Astrocyte of the cerebellum (primary cell): ENCODE measurements at regions not wholly inside any gene's neighbourhood (a gene's known extent, or its start where the extent isn't known, plus 50 kb on each side); places are given as distances from the start of the nearest gene placed in this dataset.
A peak's percentile ranks its signal among the peaks of the same experiment; 100 is the strongest.

ENCODE experiments used
- DNase-seq: peaks from one replicate; pipeline ENCODE4 v3.0.0-alpha.2; 2011; ENCODE audit warnings: low read depth
- H3K4me3 ChIP-seq: 2 replicates; pipeline ENCODE4 v1.5.1; 2011; ENCODE audit warnings: mild to moderate bottlenecking, low read depth, low read length, moderate library complexity
- in situ Hi-C: cut with HindIII; loops from 2 replicates; pipeline ENCODE4 v1.10.0; 2017; ENCODE audit warnings: low sequenced_read_pairs
- TF ChIP-seq, protein P1 (sequence below): IDR thresholded peaks from 2 replicates; pipeline ENCODE4 v1.5.1; 2012; ENCODE audit warnings: low read length, low read depth, moderate library complexity, mild to moderate bottlenecking; ENCODE audit errors: missing control alignments

DNA sequence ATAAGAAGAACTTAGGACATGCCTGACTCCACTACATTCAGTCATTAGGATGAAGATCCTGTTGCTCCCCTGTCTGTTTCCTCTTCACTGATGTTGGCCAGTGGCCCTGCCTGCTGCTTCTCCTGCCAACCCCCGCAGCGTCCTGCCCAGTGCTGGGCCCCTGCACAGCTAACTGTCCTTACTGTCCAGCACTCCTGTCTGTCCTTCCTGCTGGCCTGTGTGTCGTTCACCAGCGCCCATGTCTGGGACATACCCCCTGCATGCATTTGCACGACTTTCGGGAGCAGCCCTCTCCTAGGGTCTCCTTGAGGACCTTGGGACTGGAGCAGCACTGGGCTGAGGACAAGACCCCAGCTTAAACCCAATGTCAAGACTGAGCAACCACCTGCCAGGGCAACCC, 547.6 kb downstream of the BNC2 start:
- no peak overlapping the region for H3K4me3 ChIP-seq
- DNase-seq, result no peak
- TF ChIP-seq, protein P1, sequence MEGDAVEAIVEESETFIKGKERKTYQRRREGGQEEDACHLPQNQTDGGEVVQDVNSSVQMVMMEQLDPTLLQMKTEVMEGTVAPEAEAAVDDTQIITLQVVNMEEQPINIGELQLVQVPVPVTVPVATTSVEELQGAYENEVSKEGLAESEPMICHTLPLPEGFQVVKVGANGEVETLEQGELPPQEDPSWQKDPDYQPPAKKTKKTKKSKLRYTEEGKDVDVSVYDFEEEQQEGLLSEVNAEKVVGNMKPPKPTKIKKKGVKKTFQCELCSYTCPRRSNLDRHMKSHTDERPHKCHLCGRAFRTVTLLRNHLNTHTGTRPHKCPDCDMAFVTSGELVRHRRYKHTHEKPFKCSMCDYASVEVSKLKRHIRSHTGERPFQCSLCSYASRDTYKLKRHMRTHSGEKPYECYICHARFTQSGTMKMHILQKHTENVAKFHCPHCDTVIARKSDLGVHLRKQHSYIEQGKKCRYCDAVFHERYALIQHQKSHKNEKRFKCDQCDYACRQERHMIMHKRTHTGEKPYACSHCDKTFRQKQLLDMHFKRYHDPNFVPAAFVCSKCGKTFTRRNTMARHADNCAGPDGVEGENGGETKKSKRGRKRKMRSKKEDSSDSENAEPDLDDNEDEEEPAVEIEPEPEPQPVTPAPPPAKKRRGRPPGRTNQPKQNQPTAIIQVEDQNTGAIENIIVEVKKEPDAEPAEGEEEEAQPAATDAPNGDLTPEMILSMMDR, result no peak
- in situ Hi-C loops, result loop anchor here (5.0 kb wide), 1 partner anchor 71 kb away; no protein-coding TSS in a partner anchor

DNA sequence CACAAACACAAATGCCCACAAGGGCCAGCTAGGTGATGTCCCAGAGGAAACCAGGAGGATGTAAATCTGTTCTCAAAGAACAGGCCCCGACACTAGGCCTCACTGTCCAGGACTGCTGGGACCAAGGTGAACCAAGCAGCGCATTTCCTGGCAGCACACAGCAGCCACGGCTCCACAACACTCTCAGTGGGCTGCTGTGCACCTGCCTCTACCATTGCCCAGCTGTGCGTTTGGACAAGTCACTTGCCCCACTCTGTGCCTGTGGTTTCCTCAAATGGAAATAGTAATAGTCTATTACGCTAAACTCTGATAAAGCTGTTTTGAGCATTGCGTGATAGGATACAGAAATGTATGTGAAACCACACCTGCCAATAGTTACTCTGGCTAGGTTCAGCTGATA, 544.5 kb downstream of the BNC2 start:
- no peak overlapping the region for H3K4me3 ChIP-seq
- TF ChIP-seq, protein P1, result no peak
- in situ Hi-C loops, result no loop called here
- DNase-seq, result no peak

- TF ChIP-seq, protein P1, result no peak
- no peak overlapping the region for H3K4me3 ChIP-seq
- in situ Hi-C loops, result no loop called here
- no peak for DNase-seq
Observed at GRCh38 chr9:16328349-16328748, 542.1 kb downstream of the BNC2 start.

DNA sequence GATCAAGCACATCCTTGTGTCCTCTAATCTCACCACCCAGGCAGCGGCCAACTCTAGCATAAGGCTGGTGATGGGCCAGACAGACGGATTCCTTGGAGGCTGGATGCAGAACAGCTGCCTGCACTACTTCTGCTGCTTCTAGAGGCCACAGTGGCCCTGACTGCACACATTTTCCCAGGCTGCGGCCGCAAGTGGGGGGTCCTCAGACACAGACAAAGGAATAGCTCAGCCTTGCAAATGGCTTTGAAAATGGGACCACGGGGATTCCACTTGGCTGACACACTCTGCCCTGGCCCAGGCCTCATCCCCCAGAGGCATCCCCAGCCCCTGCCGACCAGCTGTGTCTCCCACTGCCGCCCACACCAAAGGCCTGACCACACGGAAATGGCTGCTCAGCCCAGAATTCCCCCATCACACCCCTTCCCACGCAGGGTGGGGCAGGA, 540.8 kb downstream of the BNC2 start:
- no peak overlapping the region for H3K4me3 ChIP-seq
- TF ChIP-seq, protein P1, result no peak
- in situ Hi-C loops, result no loop called here
- peak; percentile 72 for DNase-seq

- no peak for DNase-seq
- no peak overlapping the region for H3K4me3 ChIP-seq
- TF ChIP-seq, protein P1, result no peak
- in situ Hi-C loops, result no loop called here
Observed at GRCh38 chr9:16331031-16331430, 539.4 kb downstream of the BNC2 start.

DNA sequence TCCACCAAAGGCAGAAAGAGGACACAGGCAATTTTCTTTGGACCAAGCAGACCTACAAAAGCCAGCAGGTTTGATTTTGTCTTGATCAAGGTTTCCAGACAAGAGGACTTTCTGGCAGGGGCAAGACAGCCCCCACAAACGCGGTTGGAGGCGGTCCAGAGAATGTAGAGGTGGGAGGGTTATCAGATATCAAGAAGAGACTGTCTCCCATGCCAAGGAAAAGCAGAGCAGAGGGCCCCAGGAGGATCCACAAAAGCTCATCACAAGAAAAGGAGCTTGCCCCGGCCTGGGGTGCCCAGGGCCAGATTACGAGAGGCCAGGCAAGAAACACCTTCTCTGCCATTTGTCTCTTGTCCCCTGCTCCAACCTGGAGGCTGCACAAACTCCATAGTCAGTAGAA, 538.9 kb downstream of the BNC2 start:
- in situ Hi-C loops, result no loop called here
- H3K4me3 ChIP-seq, result no peak overlapping the region
- TF ChIP-seq, protein P1, result no peak
- no peak for DNase-seq

GRCh38 chr9:16333691-16334090, 536.8 kb downstream of the BNC2 start:
- no peak for DNase-seq
- no peak overlapping the region for H3K4me3 ChIP-seq
- TF ChIP-seq, protein P1, result no peak
- in situ Hi-C loops, result no loop called here
